Testis (tissue), 2 donors: ENCODE measurements at regions not wholly inside any gene's neighbourhood (a gene's known extent, or its start where the extent isn't known, plus 50 kb on each side); places are given as distances from the start of the nearest gene placed in this dataset.

ENCODE experiments used
- POLR2A ChIP-seq: fragments of 450-650 bp; IDR thresholded peaks from one replicate; pipeline ENCODE4 v1.6.1; 2017; ENCODE audit warnings: antibody characterized with exemption, mild to moderate bottlenecking, moderate library complexity
- TF ChIP-seq, protein P1 (sequence below), 3 experiments: fragments of 450-650 bp in 2 of 3; fragments of 200-600 bp in 1 of 3; sonication (generic) in 1 of 3; IDR thresholded peaks; one replicate each; pipeline ENCODE4 v1.5.1; 2016 to 2019; ENCODE audit warnings: antibody characterized with exemption in 3 of 3, mild to moderate bottlenecking in 2 of 3, moderate library complexity in 1 of 3

- TF ChIP-seq POLR2A, result no peak
- TF ChIP-seq, protein P1, sequence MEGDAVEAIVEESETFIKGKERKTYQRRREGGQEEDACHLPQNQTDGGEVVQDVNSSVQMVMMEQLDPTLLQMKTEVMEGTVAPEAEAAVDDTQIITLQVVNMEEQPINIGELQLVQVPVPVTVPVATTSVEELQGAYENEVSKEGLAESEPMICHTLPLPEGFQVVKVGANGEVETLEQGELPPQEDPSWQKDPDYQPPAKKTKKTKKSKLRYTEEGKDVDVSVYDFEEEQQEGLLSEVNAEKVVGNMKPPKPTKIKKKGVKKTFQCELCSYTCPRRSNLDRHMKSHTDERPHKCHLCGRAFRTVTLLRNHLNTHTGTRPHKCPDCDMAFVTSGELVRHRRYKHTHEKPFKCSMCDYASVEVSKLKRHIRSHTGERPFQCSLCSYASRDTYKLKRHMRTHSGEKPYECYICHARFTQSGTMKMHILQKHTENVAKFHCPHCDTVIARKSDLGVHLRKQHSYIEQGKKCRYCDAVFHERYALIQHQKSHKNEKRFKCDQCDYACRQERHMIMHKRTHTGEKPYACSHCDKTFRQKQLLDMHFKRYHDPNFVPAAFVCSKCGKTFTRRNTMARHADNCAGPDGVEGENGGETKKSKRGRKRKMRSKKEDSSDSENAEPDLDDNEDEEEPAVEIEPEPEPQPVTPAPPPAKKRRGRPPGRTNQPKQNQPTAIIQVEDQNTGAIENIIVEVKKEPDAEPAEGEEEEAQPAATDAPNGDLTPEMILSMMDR (IDR thresholded peaks at IDR 0.05), result no peak
Observed at GRCh38 chr11:91404344-91404743, 820.3 kb upstream of the FAT3 start.
